ENCODE measurements at regions not wholly inside any gene's neighbourhood (a gene's known extent, or its start where the extent isn't known, plus 50 kb on each side); places are given as distances from the start of the nearest gene placed in this dataset.

DNA sequence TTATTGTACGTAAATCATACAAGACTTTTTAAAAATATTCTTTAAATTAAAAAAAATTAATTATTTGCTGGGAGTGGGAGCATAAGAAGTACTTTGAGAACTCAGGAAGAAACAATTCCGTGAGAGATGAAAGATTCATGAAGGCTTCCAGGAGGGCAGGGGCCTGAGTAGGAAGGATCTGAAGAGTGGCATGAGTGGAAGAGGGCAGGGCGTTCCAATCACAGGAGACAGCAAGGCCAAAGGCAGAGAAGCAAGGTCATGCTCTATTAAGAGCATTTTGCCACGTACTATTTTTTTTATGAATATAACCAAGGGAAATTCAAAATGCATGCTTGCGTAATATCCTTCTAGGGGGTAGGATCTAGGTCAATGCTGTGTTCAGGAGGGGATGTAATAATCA is 265.5 kb downstream of the ZNF608 start:
- TF ChIP-seq, protein P1, sequence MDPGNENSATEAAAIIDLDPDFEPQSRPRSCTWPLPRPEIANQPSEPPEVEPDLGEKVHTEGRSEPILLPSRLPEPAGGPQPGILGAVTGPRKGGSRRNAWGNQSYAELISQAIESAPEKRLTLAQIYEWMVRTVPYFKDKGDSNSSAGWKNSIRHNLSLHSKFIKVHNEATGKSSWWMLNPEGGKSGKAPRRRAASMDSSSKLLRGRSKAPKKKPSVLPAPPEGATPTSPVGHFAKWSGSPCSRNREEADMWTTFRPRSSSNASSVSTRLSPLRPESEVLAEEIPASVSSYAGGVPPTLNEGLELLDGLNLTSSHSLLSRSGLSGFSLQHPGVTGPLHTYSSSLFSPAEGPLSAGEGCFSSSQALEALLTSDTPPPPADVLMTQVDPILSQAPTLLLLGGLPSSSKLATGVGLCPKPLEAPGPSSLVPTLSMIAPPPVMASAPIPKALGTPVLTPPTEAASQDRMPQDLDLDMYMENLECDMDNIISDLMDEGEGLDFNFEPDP (CRISPR knock-in tag; IDR thresholded peaks at IDR 0.05) = no peak
- TF ChIP-seq, protein P2, sequence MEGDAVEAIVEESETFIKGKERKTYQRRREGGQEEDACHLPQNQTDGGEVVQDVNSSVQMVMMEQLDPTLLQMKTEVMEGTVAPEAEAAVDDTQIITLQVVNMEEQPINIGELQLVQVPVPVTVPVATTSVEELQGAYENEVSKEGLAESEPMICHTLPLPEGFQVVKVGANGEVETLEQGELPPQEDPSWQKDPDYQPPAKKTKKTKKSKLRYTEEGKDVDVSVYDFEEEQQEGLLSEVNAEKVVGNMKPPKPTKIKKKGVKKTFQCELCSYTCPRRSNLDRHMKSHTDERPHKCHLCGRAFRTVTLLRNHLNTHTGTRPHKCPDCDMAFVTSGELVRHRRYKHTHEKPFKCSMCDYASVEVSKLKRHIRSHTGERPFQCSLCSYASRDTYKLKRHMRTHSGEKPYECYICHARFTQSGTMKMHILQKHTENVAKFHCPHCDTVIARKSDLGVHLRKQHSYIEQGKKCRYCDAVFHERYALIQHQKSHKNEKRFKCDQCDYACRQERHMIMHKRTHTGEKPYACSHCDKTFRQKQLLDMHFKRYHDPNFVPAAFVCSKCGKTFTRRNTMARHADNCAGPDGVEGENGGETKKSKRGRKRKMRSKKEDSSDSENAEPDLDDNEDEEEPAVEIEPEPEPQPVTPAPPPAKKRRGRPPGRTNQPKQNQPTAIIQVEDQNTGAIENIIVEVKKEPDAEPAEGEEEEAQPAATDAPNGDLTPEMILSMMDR (IDR thresholded peaks at IDR 0.05 in 2 of 3, conservative IDR thresholded peaks at IDR 0.05 in 1 of 3; ENCODE audit: insufficient read depth in 2 of 3, low read depth in 1 of 3, low read length in 3 of 3) = no peak
- TF ChIP-seq OTX1 (CRISPR knock-in tag; IDR thresholded peaks at IDR 0.05) (no peak), PHB (CRISPR knock-in tag; IDR thresholded peaks at IDR 0.05) (no peak), ZNF175 (CRISPR knock-in tag; IDR thresholded peaks at IDR 0.05; ENCODE audit: low read depth) (no peak), JUN (IDR thresholded peaks at IDR 0.05; ENCODE audit: borderline replicate concordance, low read depth, low read length) (no peak), JUN (CRISPR knock-in tag; IDR thresholded peaks at IDR 0.05; ENCODE audit: borderline replicate concordance) (no peak), MYC (IDR thresholded peaks at IDR 0.05; ENCODE audit: low read depth, low read length) (no peak), MYC (CRISPR knock-in tag; IDR thresholded peaks at IDR 0.05; ENCODE audit: borderline replicate concordance, low read depth) (no peak), CBX5 (IDR thresholded peaks at IDR 0.05; ENCODE audit: borderline replicate concordance, low read depth) (no peak), ZNF239 (CRISPR knock-in tag; IDR thresholded peaks at IDR 0.05) (no peak)

Measured in K562 (cell line).